IMR-90 (cell line): ENCODE measurements at regions not wholly inside any gene's neighbourhood (a gene's known extent, or its start where the extent isn't known, plus 50 kb on each side); places are given as distances from the start of the nearest gene placed in this dataset.

Experiments used
- ATAC-seq: fragments of 200-7000 bp; cut with Tn5 transposase; 2 replicates; pipeline ENCODE4 v1.9.1; 2020; ENCODE audit warnings: low read depth, mild to moderate bottlenecking, moderate library complexity
- BruUV-seq: library from RNA; stranded (reverse); fragments of 400-500 nt; replicated peaks from 2 replicates; lab custom pipeline; 2021; lab: Mats Ljungman, UMichigan
- CTCF ChIA-PET: fragments of 300-600 bp; formaldehyde crosslinking; extraction: SDS; loops from one replicate; lab custom pipeline; 2021; ENCODE audit warnings: antibody characterized with exemption; lab: Yijun Ruan, JAX
- POLR2A ChIA-PET: fragments of 300-600 bp; sonication (Branson Sonifier 250); formaldehyde crosslinking; loops from one replicate; lab custom pipeline; 2022; ENCODE audit warnings: antibody characterized with exemption; ENCODE audit not compliant: unreplicated experiment; lab: Charles Lee
- DNase-seq: peaks from one replicate; pipeline ENCODE4 v3.0.0; 2013
- H2AFZ ChIP-seq: replicated peaks from 2 replicates; pipeline ENCODE3; 2013; ENCODE audit warnings: low read length, mild to moderate bottlenecking; ENCODE audit not compliant: poor library complexity
- H2AK5ac ChIP-seq: 2 replicates; pipeline ENCODE4 v1.6.1; 2013; ENCODE audit warnings: low read depth, low read length, inconsistent platforms
- H2AK9ac ChIP-seq: replicated peaks from 2 replicates; pipeline ENCODE3; 2013; ENCODE audit warnings: mild to moderate bottlenecking, low read depth, low read length, moderate library complexity; ENCODE audit not compliant: poor library complexity
- H2BK120ac ChIP-seq: 2 replicates; pipeline ENCODE4 v1.6.1; 2013; ENCODE audit warnings: low read depth, low read length, inconsistent platforms
- H2BK15ac ChIP-seq: 3 replicates; pipeline ENCODE4 v1.6.1; 2013; ENCODE audit warnings: low read depth, low read length, inconsistent platforms
- H2BK20ac ChIP-seq: 2 replicates; pipeline ENCODE4 v1.6.1; 2013; ENCODE audit warnings: low read depth, mild to moderate bottlenecking, inconsistent platforms, low read length, moderate library complexity
- H2BK5ac ChIP-seq: 2 replicates; pipeline ENCODE4 v1.6.1; 2013; ENCODE audit warnings: mild to moderate bottlenecking, low read depth, low read length, inconsistent platforms; ENCODE audit not compliant: poor library complexity, severe bottlenecking
- H3K14ac ChIP-seq: replicated peaks from 2 replicates; pipeline ENCODE4 v1.6.1; 2013; ENCODE audit warnings: low read depth, low read length, inconsistent platforms
- H3K18ac ChIP-seq: 2 replicates; pipeline ENCODE4 v1.6.1; 2013; ENCODE audit warnings: low read depth, low read length, control low read depth
- H3K23ac ChIP-seq: 2 replicates; pipeline ENCODE4 v1.6.1; 2013; ENCODE audit warnings: low read depth, low read length, inconsistent platforms
- H3K27ac ChIP-seq: 2 replicates; pipeline ENCODE4 v1.5.1; 2013; ENCODE audit warnings: mild to moderate bottlenecking, control low read depth, low read length; ENCODE audit not compliant: insufficient read depth
- H3K27me3 ChIP-seq: 2 replicates; pipeline ENCODE4 v1.6.1; 2013; ENCODE audit warnings: low read length; ENCODE audit not compliant: control insufficient read depth, insufficient read depth
- H3K36me3 ChIP-seq: 2 replicates; pipeline ENCODE4 v1.6.1; 2013; ENCODE audit warnings: low read length, mixed read lengths; ENCODE audit not compliant: control insufficient read depth, insufficient read depth
- H3K4ac ChIP-seq: 2 replicates; pipeline ENCODE4 v1.6.1; 2013; ENCODE audit warnings: low read depth, low read length, inconsistent platforms
- H3K4me1 ChIP-seq: 2 replicates; pipeline ENCODE4 v1.6.1; 2013; ENCODE audit warnings: low read length, mixed read lengths; ENCODE audit not compliant: control insufficient read depth, insufficient read depth
- H3K4me2 ChIP-seq: 2 replicates; pipeline ENCODE4 v1.6.1; 2013; ENCODE audit warnings: low read depth, mild to moderate bottlenecking, control low read depth, low read length, moderate library complexity
- H3K4me3 ChIP-seq: 2 replicates; pipeline ENCODE4 v1.5.1; 2013; ENCODE audit warnings: low read depth, mild to moderate bottlenecking, control low read depth, low read length, moderate library complexity; ENCODE audit not compliant: insufficient read depth
- H3K56ac ChIP-seq: 2 replicates; pipeline ENCODE4 v1.6.1; 2013; ENCODE audit warnings: low read length, inconsistent platforms; ENCODE audit not compliant: insufficient read depth; ENCODE audit errors: extremely low read depth
- H3K79me1 ChIP-seq, 2 experiments: 2 replicates each; pipeline ENCODE4 v1.6.1; 2013; ENCODE audit warnings: low read length in 2 of 2, inconsistent platforms in 1 of 2, low read depth in 1 of 2
- H3K9ac ChIP-seq: 2 replicates; pipeline ENCODE4 v1.6.1; 2013; ENCODE audit warnings: low read depth, low read length, control low read depth
- H3K9me1 ChIP-seq: 2 replicates; pipeline ENCODE4 v1.6.1; 2013; ENCODE audit warnings: low read length, inconsistent platforms; ENCODE audit not compliant: insufficient read depth
- H3K9me3 ChIP-seq: 2 replicates; pipeline ENCODE4 v1.6.1; 2013; ENCODE audit warnings: low read length; ENCODE audit not compliant: control insufficient read depth, insufficient read depth
- H4K20me1 ChIP-seq: 2 replicates; pipeline ENCODE4 v1.6.1; 2013; ENCODE audit warnings: low read length, inconsistent platforms; ENCODE audit not compliant: insufficient read depth
- H4K5ac ChIP-seq: 2 replicates; pipeline ENCODE4 v1.6.1; 2013; ENCODE audit warnings: mild to moderate bottlenecking, low read depth, low read length, control low read depth
- H4K8ac ChIP-seq, 2 experiments: 2 replicates each; pipeline ENCODE4 v1.6.1; 2013; ENCODE audit warnings: low read depth in 2 of 2, low read length in 2 of 2, control low read depth in 1 of 2, inconsistent platforms in 1 of 2
- H4K91ac ChIP-seq: 2 replicates; pipeline ENCODE4 v1.6.1; 2013; ENCODE audit warnings: low read depth, low read length, inconsistent platforms; ENCODE audit not compliant: insufficient read depth
- BHLHE40 ChIP-seq: fragments of 150-350 bp; IDR thresholded peaks from 2 replicates; pipeline ENCODE4 v1.6.1; 2016; ENCODE audit warnings: mild to moderate bottlenecking, low read depth, low read length
- CHD1 ChIP-seq: IDR thresholded peaks from 2 replicates; pipeline ENCODE4 v1.6.1; 2012; ENCODE audit warnings: low read depth, low read length, improper control_type of control experiment
- MAFK ChIP-seq: IDR thresholded peaks from 2 replicates; pipeline ENCODE4 v1.6.1; 2012; ENCODE audit warnings: low read depth, low read length, improper control_type of control experiment
- MXI1 ChIP-seq: IDR thresholded peaks from 2 replicates; pipeline ENCODE4 v1.6.1; 2012; ENCODE audit warnings: low read depth, mild to moderate bottlenecking, low read length, moderate library complexity, borderline replicate concordance
- NFE2L2 ChIP-seq: fragments of 150-350 bp; IDR thresholded peaks from 2 replicates; pipeline ENCODE4 v1.6.1; 2016; ENCODE audit warnings: low read depth, mild to moderate bottlenecking, low read length
- POLR2A ChIP-seq: IDR thresholded peaks from 2 replicates; pipeline ENCODE4 v1.6.1; 2012; ENCODE audit warnings: mild to moderate bottlenecking, low read depth, low read length
- RAD21 ChIP-seq: IDR thresholded peaks from 2 replicates; pipeline ENCODE4 v1.6.1; 2012; ENCODE audit warnings: low read length, improper control_type of control experiment
- RCOR1 ChIP-seq: IDR thresholded peaks from 2 replicates; pipeline ENCODE4 v1.6.1; 2012; ENCODE audit warnings: mild to moderate bottlenecking, low read length, improper control_type of control experiment; ENCODE audit not compliant: insufficient replicate concordance
- RFX5 ChIP-seq: IDR thresholded peaks from 2 replicates; pipeline ENCODE4 v1.8.0; 2012; ENCODE audit warnings: low read depth, mild to moderate bottlenecking, low read length, moderate library complexity
- SMC3 ChIP-seq: fragments of 150-350 bp; IDR thresholded peaks from 2 replicates; pipeline ENCODE4 v1.6.1; 2016; ENCODE audit warnings: low read depth, mild to moderate bottlenecking, antibody characterized with exemption, low read length, moderate library complexity
- WGBS, 2 experiments: methylation state at CpG; one replicate each; pipeline versions ENCODE4 v1.1.5 to v1.1.7; 2013; ENCODE audit warnings: missing lambda C conversion rate in 2 of 2; ENCODE audit not compliant: insufficient read length in 1 of 2; ENCODE audit errors: extremely low coverage in 2 of 2; 5-methylcytosine and 5-hydroxymethylcytosine counted together
- dilution Hi-C: fragments of 300-500 bp; cut with HindIII; formaldehyde crosslinking; loops from one replicate; pipeline ENCODE4 v1.14.3; 2018; ENCODE audit warnings: low sequenced_read_pairs; ENCODE audit not compliant: unreplicated experiment
- in situ Hi-C: fragments of 300-500 bp; cut with MboI; formaldehyde crosslinking; loops from 3 replicates; pipeline ENCODE4 v1.14.3; 2019; ENCODE audit warnings: low sequenced_read_pairs, inconsistent platforms, mixed read lengths
- intact Hi-C: fragments of 100-400 bp; cut with micrococcal nuclease; formaldehyde crosslinking; loops from 2 replicates; pipeline ENCODE4 v1.10.0; 2022
- TF ChIP-seq, protein P1 (sequence below): conservative IDR thresholded peaks from 2 replicates; pipeline ENCODE4 v1.5.1; 2012; ENCODE audit warnings: mild to moderate bottlenecking, low read depth, low read length, improper control_type of control experiment
- TF ChIP-seq, protein P2 (sequence below): fragments of 150-350 bp; IDR thresholded peaks from 2 replicates; pipeline ENCODE4 v1.6.1; 2016; ENCODE audit warnings: low read depth, mild to moderate bottlenecking, low read length, moderate library complexity, borderline replicate concordance
- TF ChIP-seq, protein P3 (sequence below): fragments of 150-350 bp; IDR thresholded peaks from 2 replicates; pipeline ENCODE4 v1.6.1; 2017; ENCODE audit warnings: mild to moderate bottlenecking, antibody characterized with exemption, low read length, low read depth

DNA sequence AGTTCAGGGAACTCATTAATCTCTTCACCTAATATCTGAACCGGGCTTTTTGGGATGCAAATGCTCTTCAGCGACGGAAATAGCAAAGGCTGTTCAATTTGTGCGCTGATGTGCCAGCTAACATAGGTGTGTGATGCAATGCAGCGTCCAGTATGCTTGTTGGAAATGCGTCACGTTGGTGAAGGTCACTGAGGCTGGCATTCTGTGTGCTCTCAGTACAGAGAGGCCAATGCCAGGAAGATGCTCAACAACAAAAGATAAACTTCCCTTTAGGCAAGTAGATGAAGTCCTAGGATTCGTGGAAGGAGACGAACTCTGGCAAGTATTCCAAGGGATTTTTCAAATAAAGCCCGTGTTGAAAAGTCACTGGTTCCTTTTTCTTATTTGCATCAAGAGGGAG is 649.5 kb upstream of the MKI67 start:
- ATAC-seq (no peak), DNase-seq (no peak)
- no peaks in the 10 kb centered on the region for H3K27me3 ChIP-seq
- H3K23ac ChIP-seq, result no peak overlapping the region
- no peak overlapping the region for H2BK15ac ChIP-seq
- no peak overlapping the region for H4K5ac ChIP-seq
- H2BK120ac ChIP-seq, result no peak overlapping the region
- 14% methylated on average over 2 of the region's 10 CpGs; no CpG with 5 or more reads in 1 of the 2 experiments for WGBS, 2 experiments
- no peaks in the 10 kb centered on the region for H3K4me1 ChIP-seq
- H3K79me1 ChIP-seq, result no peaks in the 10 kb centered on the region
- H3K4me3 ChIP-seq, result no peak overlapping the region
- no peak overlapping the region for H3K4ac ChIP-seq
- dilution Hi-C loops (no loop called here), intact Hi-C loops (no loop called here), in situ Hi-C loops (no loop called here)
- H3K14ac ChIP-seq, result no peak overlapping the region
- no peak overlapping the region for H2BK5ac ChIP-seq
- H3K36me3 ChIP-seq, result no peaks in the 10 kb centered on the region
- no TSS peak for BruUV-seq
- no peaks in the 10 kb centered on the region for H3K9me1 ChIP-seq
- no peak overlapping the region for H3K4me2 ChIP-seq
- H3K56ac ChIP-seq, result no peak overlapping the region
- POLR2A ChIA-PET, result no interaction called here
- no peak overlapping the region for H3K18ac ChIP-seq
- H4K8ac ChIP-seq, result no peak overlapping the region
- H2BK20ac ChIP-seq, result no peak overlapping the region
- peaks cover 20% of the 10 kb centered on the region for H3K9me3 ChIP-seq
- H4K20me1 ChIP-seq, result no peaks in the 10 kb centered on the region
- CTCF ChIA-PET, result no interaction called here
- no peak overlapping the region for H4K91ac ChIP-seq
- H2AK5ac ChIP-seq, result no peak overlapping the region
- H3K27ac ChIP-seq, result no peak overlapping the region
- no peak overlapping the region for H2AK9ac ChIP-seq
- no peak overlapping the region for H2AFZ ChIP-seq
- H3K9ac ChIP-seq, result no peak overlapping the region
- TF ChIP-seq, protein P1, sequence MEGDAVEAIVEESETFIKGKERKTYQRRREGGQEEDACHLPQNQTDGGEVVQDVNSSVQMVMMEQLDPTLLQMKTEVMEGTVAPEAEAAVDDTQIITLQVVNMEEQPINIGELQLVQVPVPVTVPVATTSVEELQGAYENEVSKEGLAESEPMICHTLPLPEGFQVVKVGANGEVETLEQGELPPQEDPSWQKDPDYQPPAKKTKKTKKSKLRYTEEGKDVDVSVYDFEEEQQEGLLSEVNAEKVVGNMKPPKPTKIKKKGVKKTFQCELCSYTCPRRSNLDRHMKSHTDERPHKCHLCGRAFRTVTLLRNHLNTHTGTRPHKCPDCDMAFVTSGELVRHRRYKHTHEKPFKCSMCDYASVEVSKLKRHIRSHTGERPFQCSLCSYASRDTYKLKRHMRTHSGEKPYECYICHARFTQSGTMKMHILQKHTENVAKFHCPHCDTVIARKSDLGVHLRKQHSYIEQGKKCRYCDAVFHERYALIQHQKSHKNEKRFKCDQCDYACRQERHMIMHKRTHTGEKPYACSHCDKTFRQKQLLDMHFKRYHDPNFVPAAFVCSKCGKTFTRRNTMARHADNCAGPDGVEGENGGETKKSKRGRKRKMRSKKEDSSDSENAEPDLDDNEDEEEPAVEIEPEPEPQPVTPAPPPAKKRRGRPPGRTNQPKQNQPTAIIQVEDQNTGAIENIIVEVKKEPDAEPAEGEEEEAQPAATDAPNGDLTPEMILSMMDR, result no peak
- TF ChIP-seq RAD21, result no peak
- TF ChIP-seq MXI1, result no peak
- no peak for TF ChIP-seq MAFK
- no peak for TF ChIP-seq POLR2A
- TF ChIP-seq, protein P2, sequence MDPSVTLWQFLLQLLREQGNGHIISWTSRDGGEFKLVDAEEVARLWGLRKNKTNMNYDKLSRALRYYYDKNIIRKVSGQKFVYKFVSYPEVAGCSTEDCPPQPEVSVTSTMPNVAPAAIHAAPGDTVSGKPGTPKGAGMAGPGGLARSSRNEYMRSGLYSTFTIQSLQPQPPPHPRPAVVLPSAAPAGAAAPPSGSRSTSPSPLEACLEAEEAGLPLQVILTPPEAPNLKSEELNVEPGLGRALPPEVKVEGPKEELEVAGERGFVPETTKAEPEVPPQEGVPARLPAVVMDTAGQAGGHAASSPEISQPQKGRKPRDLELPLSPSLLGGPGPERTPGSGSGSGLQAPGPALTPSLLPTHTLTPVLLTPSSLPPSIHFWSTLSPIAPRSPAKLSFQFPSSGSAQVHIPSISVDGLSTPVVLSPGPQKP, result no peak
- no peak for TF ChIP-seq NFE2L2
- TF ChIP-seq CHD1, result no peak
- TF ChIP-seq RFX5, result no peak
- TF ChIP-seq SMC3, result no peak
- no peak for TF ChIP-seq BHLHE40
- TF ChIP-seq, protein P3, sequence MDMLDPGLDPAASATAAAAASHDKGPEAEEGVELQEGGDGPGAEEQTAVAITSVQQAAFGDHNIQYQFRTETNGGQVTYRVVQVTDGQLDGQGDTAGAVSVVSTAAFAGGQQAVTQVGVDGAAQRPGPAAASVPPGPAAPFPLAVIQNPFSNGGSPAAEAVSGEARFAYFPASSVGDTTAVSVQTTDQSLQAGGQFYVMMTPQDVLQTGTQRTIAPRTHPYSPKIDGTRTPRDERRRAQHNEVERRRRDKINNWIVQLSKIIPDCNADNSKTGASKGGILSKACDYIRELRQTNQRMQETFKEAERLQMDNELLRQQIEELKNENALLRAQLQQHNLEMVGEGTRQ, result no peak
- no peak for TF ChIP-seq RCOR1
